GM10847 (cell line): ENCODE measurements at regions not wholly inside any gene's neighbourhood (a gene's known extent, or its start where the extent isn't known, plus 50 kb on each side); places are given as distances from the start of the nearest gene placed in this dataset.

Experiments used
- POLR2A ChIP-seq: IDR thresholded peaks from 2 replicates; pipeline ENCODE4 v1.6.1; 2011; ENCODE audit not compliant: insufficient read length; ENCODE audit errors: extremely low read depth

DNA sequence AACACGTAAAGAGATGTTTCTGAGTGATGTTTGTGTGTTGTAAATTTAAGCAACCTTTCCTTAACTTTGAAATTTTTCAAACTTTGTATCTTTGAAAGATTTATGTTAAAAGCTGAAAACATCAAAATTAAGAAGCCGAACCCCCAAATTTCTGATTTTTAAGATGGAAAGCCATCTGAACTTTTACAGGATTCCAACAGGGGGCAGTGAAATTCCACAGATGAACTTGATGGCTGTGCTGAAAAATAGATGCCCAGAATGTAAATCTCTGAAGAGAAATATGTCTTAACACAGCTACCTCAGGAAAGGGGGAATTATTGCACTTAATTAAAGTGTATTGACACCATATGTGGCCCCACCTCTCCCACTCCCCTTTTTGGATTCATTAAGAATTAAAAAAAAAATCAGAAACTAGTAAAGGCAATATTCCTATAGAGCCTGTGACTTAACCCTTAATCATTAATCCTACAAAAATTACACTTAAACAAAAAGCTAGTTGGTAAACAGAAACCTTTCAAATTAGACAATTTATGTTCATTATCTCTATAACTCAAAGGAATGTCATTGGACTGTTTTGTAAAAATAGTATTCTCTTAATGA is 597.9 kb downstream of the KCNJ2 start:
- TF ChIP-seq POLR2A: no peak

- no peak for TF ChIP-seq POLR2A
These were observed 600.6 kb downstream of the KCNJ2 start for GRCh38 chr17:70769956-70770355.

DNA sequence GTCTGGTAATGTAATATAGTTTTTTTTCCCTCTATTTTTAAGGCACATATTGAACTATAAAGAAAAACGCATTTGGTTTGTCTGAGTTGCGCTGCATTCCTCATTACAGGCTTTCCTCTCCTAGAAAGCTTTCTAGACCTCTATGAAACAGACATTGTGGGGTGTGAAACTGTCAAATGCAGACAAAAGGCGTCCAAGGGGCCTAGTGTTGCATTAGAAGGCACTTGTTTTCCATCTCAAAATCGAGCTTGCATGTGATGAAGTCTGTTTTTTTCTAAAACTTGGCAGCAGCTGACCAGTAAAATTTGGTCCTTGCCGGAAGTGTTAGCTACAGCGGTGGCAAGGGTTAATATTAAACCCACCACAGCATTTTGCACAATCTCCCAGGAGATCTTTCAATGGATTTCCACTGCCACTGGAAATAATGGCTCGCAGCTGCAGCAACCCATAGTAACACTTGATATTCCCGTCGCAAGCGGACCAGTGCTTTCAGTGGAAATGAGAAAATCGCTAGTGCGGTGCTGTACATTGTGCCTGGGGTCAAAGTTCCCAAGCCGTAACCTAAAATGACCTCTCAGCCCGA is 602.6 kb downstream of the KCNJ2 start:
- TF ChIP-seq POLR2A: no peak

GRCh38 chr17:70772761-70773160 is 603.4 kb downstream of the KCNJ2 start:
- TF ChIP-seq POLR2A: no peak

DNA sequence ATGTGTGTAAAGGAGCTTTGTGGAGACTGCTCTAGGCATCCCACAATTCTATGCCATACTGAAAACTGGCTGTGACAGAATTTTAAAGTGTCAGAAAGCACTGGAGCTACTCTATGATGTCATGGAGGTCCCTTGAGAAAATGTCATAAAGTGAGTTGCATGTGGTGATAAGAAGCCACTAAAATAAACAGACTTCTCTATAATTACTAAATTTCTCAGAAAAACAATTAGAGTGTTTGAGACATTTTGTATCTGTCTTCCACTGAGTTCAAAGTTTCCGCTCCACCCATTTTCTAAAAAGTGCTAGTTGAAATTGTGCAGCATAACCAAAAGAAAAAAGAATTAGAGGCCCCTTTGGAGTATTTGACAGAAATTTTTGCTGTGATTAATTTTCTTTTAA is 603.9 kb downstream of the KCNJ2 start:
- no peak for TF ChIP-seq POLR2A

GRCh38 chr17:70774339-70775117 is 605.2 kb downstream of the KCNJ2 start:
- no peak for TF ChIP-seq POLR2A

DNA sequence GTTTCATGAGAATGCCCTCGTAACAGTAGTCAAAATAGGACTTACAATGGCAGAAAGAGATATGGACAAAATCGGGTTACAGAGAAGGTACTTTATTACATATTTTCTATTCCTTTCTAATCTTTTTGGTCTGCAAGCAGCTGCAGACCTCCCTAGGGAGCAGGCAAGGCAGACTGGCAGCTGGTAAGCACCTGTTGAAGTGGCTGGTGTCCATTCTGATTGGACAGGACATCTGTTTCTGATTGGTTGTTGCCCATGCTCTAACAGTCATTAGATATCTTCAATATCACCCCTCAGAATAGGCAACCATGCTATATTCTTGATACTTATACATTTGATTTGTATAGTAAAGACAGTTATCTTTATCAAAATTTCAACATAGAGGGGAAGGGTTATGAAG is 606.3 kb downstream of the KCNJ2 start:
- no peak for TF ChIP-seq POLR2A

- no peak for TF ChIP-seq POLR2A
These were observed 607.1 kb downstream of the KCNJ2 start for GRCh38 chr17:70776441-70776840.

DNA sequence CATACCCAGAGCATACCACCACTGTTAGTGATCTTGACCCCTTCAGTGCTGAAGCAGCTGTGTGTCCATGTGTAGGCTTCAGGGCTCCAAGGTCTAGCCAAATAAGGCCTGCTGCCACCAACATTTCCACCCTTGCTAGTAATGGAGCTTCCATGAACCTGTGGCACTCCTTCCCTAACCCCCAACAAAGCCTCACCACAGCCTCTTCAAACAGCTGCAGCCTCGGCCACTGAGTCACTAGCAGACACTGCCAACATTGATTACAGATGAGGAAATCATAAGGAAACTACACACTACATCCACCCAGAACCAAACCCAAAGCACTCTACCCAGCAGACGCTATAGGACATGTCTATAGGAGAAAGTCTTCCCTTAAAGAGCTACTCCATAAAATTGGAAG is 610.7 kb downstream of the KCNJ2 start:
- TF ChIP-seq POLR2A: no peak

GRCh38 chr17:70786081-70786480 is 616.7 kb downstream of the KCNJ2 start:
- no peak for TF ChIP-seq POLR2A

DNA sequence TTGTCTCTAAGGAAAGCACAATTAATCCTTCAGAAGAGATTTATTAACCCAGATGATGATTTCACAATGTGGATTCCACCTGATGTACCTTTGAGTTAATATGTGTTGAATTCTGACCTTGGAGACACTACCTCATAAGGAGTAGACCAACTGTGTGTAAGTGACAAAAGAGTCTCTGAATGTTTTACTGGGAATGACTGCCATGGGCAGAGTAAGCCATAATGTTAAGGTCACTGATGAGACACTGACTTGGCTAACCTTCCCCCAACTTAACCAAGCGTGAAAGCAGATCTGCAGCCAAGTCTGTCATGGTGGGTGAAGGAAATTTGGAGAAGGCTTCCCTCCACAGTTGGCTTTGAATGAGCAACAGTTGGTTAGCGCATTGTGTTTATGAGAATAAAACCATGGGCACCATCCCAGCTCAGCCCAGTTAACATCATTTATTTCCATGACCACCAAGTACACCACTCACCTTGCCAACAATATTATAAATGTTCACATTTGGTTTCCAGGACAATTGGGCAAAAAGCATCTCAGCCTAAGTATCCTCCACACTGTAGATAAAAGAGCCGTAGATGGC is 618.5 kb downstream of the KCNJ2 start:
- TF ChIP-seq POLR2A: no peak

GRCh38 chr17:70791748-70792443 is 622.6 kb downstream of the KCNJ2 start:
- TF ChIP-seq POLR2A: no peak

DNA sequence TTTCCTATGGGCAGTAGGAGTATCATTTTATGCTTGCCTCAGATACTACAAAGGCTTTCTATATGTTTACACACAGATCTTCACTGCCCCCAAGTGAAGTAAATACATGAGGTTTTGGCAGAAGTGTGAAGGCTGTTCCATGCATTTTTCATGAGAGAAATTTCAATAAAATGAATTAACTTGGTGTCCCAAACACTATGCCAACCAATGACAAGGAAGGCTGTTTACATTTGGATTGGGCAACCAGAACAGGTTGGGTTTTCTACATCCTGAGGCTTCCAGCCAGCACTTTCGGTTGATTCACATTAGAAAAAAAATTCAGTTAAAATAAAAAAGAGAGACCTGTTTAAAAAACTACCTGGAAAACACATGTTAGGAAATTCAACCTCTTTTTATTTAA is 625.4 kb downstream of the KCNJ2 start:
- TF ChIP-seq POLR2A: no peak

DNA sequence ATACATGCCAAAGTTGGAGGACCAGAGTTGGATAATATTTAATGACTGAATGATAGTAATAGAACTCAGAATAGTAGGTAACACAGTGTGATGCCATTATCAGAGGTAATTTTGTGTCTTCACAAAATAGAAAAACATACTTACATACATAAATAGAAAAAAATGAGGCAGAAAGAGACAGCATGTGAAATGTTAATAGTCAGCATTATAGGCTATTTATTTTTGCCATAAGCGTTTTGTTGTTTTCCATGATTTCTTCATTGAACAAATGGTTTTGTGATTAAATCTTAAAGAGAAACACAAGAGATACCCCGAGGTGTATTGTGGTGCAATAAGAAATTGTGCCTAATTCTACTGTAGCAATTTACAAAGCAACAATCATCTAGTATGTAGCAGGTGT is 626.3 kb downstream of the KCNJ2 start:
- no peak for TF ChIP-seq POLR2A

DNA sequence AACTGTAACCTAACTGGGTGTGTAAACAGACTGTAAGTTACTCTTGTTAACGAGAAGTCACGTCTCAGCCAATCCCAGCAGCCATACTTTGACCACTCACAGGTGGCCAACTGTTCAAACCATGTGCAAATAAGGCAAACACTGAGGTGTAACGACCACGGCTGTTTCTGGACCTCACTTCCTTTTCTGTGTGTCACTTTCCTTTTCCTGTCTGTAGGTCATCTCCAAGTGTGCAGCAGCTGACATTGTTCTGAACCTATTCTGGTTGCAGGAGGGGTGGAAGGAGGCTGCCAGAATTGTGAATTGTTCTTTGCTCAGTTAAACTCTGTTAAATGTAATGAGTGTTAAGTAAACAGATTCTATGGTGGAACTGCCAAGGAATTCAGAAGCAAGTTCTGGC is 627.4 kb downstream of the KCNJ2 start:
- TF ChIP-seq POLR2A: no peak

GRCh38 chr17:70797166-70797565 is 627.8 kb downstream of the KCNJ2 start:
- TF ChIP-seq POLR2A: no peak
